GM21723 (cell line): ENCODE measurements at regions not wholly inside any gene's neighbourhood (a gene's known extent, or its start where the extent isn't known, plus 50 kb on each side); places are given as distances from the start of the nearest gene placed in this dataset.

Experiments
- ATAC-seq: cut with Tn5 transposase; IDR thresholded peaks from one replicate; pipeline ENCODE4 v1.9.1; 2021; ENCODE audit warnings: mild to moderate bottlenecking, moderate library complexity; ENCODE audit not compliant: unreplicated experiment

DNA sequence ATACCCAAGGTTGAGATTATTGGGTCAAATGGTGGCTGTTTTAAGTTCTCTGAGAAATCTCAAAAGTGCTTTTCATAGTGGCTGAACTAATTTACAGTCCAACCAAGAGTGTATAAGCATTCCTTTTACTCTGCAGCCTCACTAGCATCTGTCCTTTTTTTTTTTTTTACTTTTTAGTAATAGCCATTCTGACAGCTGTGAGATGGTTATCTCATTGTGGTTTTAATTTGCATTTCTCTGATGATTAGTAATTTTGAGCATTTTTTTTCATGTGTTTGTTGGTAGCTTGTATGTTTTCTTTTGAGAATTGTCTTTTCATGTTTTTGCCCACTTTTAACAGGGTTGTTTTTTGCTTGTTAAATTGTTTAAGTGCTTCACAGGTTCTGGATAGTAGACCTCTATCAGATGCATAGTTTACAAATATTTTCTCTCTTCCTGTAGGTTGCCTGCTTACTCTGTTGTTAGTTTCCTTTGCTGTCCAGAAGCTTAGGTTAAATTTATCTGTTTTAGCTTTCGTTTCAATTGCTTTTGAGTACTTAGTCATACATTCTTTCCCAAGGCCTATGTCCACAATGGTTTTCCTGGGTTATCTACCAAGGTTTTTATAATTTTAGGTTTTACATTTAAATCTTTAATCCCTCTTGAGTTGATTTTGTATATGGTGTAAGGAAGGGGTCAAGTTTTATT lies 881.3 kb upstream of the SEL1L start:
- ATAC-seq = no peak

GRCh38 chr14:82419933-82420332 lies 886.3 kb upstream of the SEL1L start:
- no peak for ATAC-seq

GRCh38 chr14:82420871-82421270 lies 887.2 kb upstream of the SEL1L start:
- ATAC-seq = no peak

DNA sequence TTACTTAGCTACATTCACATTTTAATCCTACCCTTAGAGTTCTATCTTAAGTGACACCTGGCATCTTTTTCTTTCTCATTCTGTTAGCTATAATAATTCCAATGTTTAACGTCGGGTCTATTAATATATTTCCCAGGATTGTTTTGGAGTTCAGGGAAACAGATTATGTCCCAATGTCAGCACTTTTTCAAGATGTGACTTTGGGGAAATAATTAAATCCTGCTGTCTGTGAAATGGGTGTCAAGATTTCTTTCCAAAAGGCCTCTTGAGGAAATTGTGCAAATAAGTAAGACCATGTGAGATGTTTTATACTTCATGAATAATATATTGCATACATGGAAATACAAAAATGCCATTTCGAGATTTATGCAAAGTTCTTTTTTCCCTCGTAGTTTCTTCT lies 887.6 kb upstream of the SEL1L start:
- ATAC-seq = no peak

DNA sequence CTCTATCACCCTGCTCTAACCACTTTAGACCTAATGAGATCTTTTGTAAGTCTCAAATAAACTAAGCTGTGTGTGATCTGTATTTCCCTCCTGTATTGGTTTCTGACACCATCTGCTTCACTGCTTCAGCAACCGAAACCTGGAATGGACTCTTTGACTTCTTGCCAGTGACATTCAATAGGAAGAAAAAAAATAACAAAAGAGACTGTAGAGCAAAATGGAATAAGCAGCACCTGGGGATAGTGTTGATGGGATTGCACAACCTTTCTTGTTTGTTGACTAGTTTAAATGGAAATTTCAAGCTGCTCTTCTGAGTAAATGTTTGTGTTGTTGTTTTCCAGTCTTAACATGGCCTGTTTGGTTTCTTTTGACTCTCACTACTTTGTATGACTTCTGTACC lies 888.6 kb upstream of the SEL1L start:
- ATAC-seq = no peak

DNA sequence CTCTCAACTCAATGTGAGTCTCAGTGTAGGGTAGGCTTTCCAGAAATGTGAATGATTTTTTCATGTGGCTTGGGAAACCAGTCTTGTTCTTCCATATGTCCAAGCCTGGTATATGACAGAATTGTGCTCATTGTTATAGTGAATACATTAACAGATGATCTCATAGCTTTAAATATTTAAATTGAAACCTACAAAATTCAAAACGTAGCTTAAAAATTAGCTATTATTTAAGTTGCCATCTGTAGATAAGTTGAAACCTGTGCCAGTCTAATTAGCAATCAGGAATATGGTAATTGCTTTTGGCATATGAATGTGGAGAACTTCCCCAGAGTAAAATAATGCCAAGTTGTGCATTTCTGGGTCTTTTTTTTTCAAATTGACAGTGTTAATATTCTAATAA lies 891.6 kb upstream of the SEL1L start:
- no peak for ATAC-seq

GRCh38 chr14:82431031-82431430 lies 897.4 kb upstream of the SEL1L start:
- no peak for ATAC-seq

GRCh38 chr14:82432301-82433105 lies 898.9 kb upstream of the SEL1L start:
- no peak for ATAC-seq

- ATAC-seq = no peak
Measured at GRCh38 chr14:82438436-82438835, 904.8 kb upstream of the SEL1L start.

DNA sequence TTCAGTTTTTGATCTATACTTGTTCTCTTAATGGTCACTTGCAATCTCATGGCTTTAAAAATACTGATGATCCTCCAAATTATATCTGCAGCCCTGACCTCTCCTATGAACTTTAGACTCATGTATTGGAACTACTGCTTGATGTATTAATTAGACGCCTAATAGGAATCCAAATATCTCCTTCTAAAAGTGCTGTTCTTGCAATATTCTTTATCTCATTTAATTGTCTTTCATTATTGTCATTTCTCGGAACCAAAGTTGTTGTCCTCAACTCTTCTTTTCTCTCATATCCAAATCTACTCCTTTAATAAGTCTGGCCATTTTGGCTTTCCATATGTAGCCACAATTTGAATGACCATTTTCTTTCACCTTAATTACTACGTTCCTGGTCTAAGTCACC lies 907.6 kb upstream of the SEL1L start:
- ATAC-seq = no peak

DNA sequence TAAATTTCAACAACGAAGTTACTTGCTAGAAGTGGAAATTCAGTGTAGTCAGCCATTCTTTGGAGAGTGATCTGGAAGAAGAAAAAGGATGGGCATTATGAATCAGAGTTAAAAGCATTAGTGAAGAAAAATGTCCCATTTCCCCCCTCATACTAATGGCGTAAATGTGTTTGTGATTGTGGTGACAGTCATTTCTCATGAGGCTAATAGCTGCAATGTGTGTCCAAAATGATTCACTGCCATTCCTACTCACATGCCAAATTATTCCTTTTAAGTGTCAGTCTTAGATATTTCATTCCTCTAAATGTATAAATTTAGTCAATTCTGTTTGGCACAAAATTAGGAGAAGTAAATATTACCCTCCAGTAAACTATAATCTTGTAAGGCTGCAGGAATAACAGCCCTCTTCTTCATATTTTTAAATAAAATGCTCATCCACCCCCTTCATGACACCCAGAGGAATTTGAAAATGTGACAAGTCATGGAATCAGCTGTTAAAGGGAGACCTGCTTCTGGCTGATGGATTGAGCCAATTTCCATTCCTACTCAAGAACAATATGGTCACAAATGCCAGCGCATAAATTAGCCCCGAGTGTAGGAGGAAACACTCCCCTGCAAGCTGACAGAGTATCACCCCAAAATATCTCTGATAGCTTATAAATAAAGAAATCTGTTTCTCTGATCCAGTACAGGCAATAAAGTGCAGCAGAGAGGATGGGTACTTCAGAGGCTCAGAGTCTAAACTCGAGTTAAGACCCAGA lies 912.3 kb upstream of the SEL1L start:
- ATAC-seq = no peak

DNA sequence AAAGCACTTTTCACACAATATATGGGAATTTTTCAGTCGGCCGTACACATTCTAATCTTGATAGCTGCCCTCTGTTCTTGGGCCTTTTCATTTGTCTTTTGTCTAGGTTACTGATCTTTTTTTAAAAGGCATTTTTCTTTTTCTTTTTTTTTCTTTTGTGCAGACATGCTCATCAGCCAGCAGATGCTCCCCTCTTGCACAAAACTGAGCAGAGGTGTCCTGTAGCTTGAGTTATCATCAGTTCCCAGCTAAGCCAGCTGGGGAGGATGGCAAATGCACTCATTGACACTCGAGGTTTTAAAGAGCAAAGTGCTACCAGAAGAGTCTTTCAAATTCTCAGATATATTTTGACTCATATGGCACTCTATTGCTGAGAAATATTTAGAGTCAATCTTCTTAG lies 913.9 kb upstream of the SEL1L start:
- no peak for ATAC-seq

DNA sequence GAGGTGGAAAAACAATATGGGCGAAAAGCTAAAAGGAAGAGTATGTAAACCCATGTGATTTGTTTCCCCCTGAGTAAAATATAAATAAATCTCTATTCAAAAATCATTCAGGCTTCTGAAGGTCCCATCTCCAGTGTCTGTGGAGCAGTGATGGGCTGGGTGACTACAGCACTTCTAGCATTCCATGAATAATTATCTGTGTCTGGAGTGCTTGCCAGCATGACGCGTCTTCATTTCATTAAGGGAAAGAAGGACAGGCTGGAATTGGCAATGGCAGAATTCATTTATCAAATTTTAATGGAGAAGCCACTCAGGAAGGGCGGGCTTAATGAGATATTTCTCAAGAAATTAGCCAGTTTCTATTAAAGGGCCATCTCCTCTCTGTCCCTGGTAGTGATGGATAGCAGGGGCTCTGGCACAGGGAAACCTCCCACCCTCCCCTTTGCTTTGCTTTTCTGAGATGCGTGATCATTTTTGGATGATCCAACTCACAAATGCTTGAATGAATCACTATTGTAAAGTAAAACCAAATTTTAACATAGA lies 916.3 kb upstream of the SEL1L start:
- no peak for ATAC-seq

- ATAC-seq = no peak
Measured at GRCh38 chr14:82451675-82452074, 918.0 kb upstream of the SEL1L start.

GRCh38 chr14:82482345-82482744 lies 948.7 kb upstream of the SEL1L start:
- no peak for ATAC-seq

GRCh38 chr14:82488473-82488872 lies 954.8 kb upstream of the SEL1L start:
- no peak for ATAC-seq

GRCh38 chr14:82490397-82490796 lies 956.7 kb upstream of the SEL1L start:
- ATAC-seq = no peak

- no peak for ATAC-seq
Measured at GRCh38 chr14:82492157-82492556, 958.5 kb upstream of the SEL1L start.

GRCh38 chr14:82500222-82500621 lies 966.6 kb upstream of the SEL1L start:
- ATAC-seq = no peak

- ATAC-seq = no peak
Measured at GRCh38 chr14:82501554-82501953, 967.9 kb upstream of the SEL1L start.

DNA sequence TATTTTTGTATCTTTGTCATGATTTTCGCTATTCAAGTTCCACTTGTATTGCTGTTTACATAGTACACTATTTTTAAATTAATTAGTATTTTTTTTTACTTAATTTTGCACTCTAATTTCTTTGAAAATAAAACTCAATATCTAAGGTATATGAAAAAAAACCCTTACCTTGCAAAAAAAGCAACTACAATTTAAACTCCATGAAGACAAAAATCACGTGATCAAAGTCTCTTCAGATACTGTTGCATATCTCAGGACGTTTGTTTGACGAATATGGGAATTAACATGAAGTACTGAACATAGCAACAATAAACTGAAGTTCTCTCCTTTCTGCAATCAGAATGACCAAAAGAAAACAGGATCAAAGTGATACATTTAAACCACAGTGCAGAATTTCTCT lies 968.4 kb upstream of the SEL1L start:
- ATAC-seq = no peak

DNA sequence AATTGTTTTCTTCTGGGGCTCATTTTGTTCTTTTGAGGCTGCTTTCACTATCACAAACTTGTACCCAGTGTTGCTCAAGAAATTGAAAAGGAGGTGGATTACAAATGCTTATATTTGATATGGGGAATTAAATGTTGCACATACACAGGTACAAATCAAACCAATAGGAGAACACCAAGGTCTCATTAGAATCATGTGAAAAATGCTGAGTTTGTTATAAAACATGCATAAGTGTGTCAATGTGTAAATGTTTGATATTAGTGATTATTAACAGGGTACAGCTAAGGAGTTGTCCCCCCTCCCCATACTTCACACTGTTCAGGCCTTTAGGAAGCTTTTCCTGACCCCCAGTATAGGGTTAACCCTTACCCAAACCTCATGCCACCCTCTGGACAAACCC lies 971.2 kb upstream of the SEL1L start:
- no peak for ATAC-seq
